ENCODE measurements at regions not wholly inside any gene's neighbourhood (a gene's known extent, or its start where the extent isn't known, plus 50 kb on each side); places are given as distances from the start of the nearest gene placed in this dataset.
A peak's percentile ranks its signal among the peaks of the same experiment; 100 is the strongest.
"Not testable (repeated sequence)": the region's sequence is repeated elsewhere in the genome, so short reads cannot be mapped to it uniquely, and the experiment has no call there.

DNA sequence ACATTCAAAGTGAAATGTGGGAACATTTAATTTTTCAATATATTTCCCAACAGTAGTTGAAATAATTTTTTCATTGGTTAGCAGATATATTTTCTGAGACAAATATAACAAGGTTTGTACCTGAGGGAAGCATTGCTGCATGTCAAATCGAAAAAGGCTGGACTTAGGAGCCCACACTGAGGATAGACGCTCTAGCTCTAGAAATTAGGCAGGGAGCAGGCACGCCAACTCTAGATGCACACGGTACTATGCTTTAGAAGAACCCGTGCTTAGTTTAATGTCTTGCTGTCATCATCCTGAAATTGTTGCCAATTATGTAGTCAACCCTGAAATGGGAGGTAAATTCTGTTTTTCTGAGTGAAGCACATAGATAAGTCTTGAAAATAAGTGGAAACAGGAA is 731.1 kb upstream of the ZNF804A start:
- WGBS = 76% methylated on average over 5 of the region's 5 CpGs
- ATAC-seq = no peak
- DNase-seq = no peak

DNA sequence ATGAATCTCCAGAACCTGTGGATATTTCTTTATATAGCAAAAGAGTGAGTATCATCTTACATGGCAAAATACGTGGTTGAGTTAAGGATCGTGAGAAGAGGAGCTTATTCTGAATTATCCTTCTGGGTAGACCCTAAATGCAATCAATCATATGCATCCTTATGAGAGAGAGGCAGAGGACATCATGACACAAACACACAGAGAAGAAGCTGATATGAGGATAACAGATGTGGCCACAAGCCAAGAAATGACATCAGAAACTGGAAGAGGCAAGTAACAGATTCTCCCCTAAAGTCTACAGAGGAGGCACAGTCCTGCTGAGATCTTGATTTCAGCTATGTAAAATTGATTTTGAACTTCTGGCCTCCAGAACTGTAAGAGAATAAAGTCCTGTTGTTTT is 730.2 kb upstream of the ZNF804A start:
- no peak overlapping the region for H3K4me3 ChIP-seq (ENCODE audit: low read length)
- H3K4me1 ChIP-seq (ENCODE audit: control insufficient read depth, insufficient read depth, low read length) = no peaks in the 10 kb centered on the region
- no peak for DNase-seq
- no peak overlapping the region for H3K27ac ChIP-seq (ENCODE audit: low read length)
- no peaks in the 10 kb centered on the region for H3K9me3 ChIP-seq (ENCODE audit: control insufficient read depth, low read length)
- 65% methylated on average over 2 of the region's 2 CpGs for WGBS
- H3K27me3 ChIP-seq (ENCODE audit: control insufficient read depth, insufficient read depth) = no peaks in the 10 kb centered on the region
- intact Hi-C loops (cut with DNase I) = no loop called here
- no peak for ATAC-seq

More for the DNA sequence above, 731.1 kb upstream of the ZNF804A start:
- H3K4me3 ChIP-seq (ENCODE audit: low read length) = no peak overlapping the region
- H3K27me3 ChIP-seq (ENCODE audit: control insufficient read depth, insufficient read depth) = no peaks in the 10 kb centered on the region
- no peaks in the 10 kb centered on the region for H3K4me1 ChIP-seq (ENCODE audit: control insufficient read depth, insufficient read depth, low read length)
- no peak overlapping the region for H3K27ac ChIP-seq (ENCODE audit: low read length)
- intact Hi-C loops (cut with DNase I) = no loop called here
- H3K9me3 ChIP-seq (ENCODE audit: control insufficient read depth, low read length) = no peaks in the 10 kb centered on the region

DNA sequence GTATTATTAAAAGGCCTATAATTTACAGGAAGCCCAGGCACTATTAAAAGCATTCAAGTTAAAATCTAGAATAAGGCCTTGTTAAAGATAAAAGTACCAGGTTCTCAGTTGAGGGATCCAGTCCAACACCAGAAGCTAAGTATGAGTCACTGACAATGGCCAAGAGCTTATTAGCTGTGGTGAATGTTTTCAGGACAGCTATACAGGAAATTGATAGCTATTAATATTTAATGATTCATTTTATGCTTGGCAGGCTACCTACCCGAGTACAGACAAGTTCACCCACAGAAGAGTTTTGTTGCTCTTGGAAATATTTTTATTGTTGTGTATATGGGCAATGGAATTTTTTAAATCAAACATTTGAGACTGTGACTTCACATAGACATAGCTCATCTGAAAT is 729.6 kb upstream of the ZNF804A start:
- H3K9me3 ChIP-seq (ENCODE audit: control insufficient read depth, low read length) = no peaks in the 10 kb centered on the region
- H3K27ac ChIP-seq (ENCODE audit: low read length) = no peak overlapping the region
- H3K27me3 ChIP-seq (ENCODE audit: control insufficient read depth, insufficient read depth) = no peaks in the 10 kb centered on the region
- H3K4me1 ChIP-seq (ENCODE audit: control insufficient read depth, insufficient read depth, low read length) = no peaks in the 10 kb centered on the region
- DNase-seq = no peak
- 50% methylated on average over 1 of the region's 1 CpG for WGBS
- no peak overlapping the region for H3K4me3 ChIP-seq (ENCODE audit: low read length)
- intact Hi-C loops (cut with DNase I) = no loop called here
- no peak for ATAC-seq

DNA sequence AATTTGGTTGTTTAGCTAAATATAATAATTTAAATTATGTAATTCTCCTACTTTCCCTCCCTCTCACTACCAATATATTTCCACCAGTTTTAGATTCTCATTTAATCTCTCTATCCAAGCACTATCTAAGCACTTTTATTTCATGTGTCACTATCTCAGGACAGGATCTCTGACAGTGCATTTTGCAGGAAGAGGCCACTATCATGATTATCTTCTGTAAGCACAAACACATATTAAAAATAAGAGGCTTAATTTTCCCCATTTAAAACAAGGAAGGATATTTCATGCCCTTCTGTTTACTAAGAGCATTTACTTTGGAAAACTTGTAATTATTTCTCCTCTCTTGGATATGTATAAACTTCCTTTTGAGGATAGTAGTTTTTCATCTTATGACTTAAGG is 726.2 kb upstream of the ZNF804A start:
- DNase-seq (no peak), ATAC-seq (no peak)
- Histone ChIP-seq H3K27ac (ENCODE audit: low read length) (no peak overlapping the region), H3K9me3 (ENCODE audit: control insufficient read depth, low read length) (no peaks in the 10 kb centered on the region), H3K27me3 (ENCODE audit: control insufficient read depth, insufficient read depth) (no peaks in the 10 kb centered on the region), H3K4me3 (ENCODE audit: low read length) (no peak overlapping the region), H3K4me1 (ENCODE audit: control insufficient read depth, insufficient read depth, low read length) (no peaks in the 10 kb centered on the region)
- intact Hi-C loops (cut with DNase I) = no loop called here

DNA sequence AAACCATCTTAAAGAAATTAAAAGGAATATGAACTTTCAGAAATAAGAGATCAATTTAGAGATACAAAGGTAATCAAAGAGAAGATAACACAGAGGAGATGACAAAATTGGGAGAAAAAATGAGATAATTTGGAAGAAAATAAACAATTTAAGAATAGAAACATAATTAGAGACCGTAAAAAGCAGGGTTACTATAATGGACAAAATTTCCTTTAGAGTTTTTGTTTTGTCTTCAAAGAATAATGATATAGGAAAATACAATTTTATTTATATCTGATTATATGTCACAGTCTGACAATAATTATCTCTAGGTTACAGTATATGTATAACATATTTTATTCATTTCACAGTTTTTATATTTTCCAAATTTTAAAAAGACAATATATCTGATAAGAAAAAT is 716.4 kb upstream of the ZNF804A start:
- H3K4me1 ChIP-seq (ENCODE audit: control insufficient read depth, insufficient read depth, low read length) = no peaks in the 10 kb centered on the region

DNA sequence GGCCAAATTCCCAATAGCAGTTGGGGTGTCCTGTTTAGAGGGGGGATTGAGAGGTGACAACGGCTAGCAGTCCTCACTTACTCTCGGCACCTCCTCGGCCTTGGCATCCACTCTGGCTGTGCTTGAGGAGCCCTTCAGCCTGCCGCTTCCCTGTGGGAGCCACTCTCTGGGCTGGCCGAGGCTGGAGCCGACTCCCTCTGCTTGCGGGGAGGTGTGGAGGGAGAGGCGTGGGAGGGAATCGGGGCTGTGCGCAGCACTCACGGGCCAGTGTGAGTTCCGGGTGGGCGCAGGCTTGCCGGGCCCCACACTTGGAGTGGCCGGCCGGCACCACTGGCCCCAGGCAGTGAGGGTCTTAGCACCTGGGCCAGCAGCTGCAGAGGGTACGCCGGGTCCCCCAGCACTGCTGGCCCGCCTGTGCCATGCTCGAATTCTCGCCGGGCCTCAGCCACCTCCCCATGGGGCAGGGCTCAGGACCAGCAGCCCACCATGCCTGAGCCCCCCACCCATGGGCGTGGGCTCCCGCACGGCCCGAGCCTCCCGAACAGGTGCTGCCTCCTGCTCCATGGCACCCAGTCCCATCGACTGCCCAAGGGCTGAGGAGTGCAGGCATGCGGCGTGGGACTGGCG is 705.9 kb upstream of the ZNF804A start:
- H3K9me3 ChIP-seq (ENCODE audit: control insufficient read depth, low read length) = no peaks in the 10 kb centered on the region
- no peak overlapping the region for H3K27ac ChIP-seq (ENCODE audit: low read length)
- ATAC-seq (peak in 1 of 2 donors; percentile 38), DNase-seq (peak in 2 of 3 donors; percentile 35 to 45)
- H3K4me3 ChIP-seq (ENCODE audit: low read length) = no peak overlapping the region
- WGBS = 94% methylated on average over 31 of the region's 31 CpGs
- H3K4me1 ChIP-seq (ENCODE audit: control insufficient read depth, insufficient read depth, low read length) = no peaks in the 10 kb centered on the region
- H3K27me3 ChIP-seq (ENCODE audit: control insufficient read depth, insufficient read depth) = no peaks in the 10 kb centered on the region
- intact Hi-C loops (cut with DNase I) = no loop called here

More for the DNA sequence above, 716.4 kb upstream of the ZNF804A start:
- intact Hi-C loops (cut with DNase I) = no loop called here
- DNase-seq (no peak), ATAC-seq (no peak)
- WGBS = 81% methylated on average over 1 of the region's 1 CpG
- Histone ChIP-seq H3K27ac (ENCODE audit: low read length) (no peak overlapping the region), H3K9me3 (ENCODE audit: control insufficient read depth, low read length) (no peaks in the 10 kb centered on the region), H3K27me3 (ENCODE audit: control insufficient read depth, insufficient read depth) (no peaks in the 10 kb centered on the region), H3K4me3 (ENCODE audit: low read length) (no peak overlapping the region)

DNA sequence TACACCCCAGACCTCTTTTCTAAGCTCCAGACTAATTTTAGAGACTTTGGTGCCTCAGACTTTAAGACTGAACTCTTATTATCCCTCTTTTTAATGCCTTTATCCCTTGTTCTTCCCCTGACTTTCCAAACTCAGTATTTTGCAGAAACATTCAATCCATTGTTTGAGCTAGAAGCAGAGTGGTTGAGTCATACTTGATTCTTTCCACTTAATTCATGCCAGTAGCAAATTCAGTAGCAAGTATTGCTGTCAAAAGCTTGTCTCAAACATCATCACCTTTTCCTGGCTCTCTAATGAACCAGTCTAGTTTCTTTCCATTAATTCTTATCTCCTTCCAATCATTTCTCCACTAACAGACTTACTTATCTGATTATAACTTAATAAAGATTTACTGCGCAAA is 699.7 kb upstream of the ZNF804A start:
- Histone ChIP-seq H3K4me3 (ENCODE audit: low read length) (no peak overlapping the region), H3K9me3 (ENCODE audit: control insufficient read depth, low read length) (no peaks in the 10 kb centered on the region), H3K4me1 (ENCODE audit: control insufficient read depth, insufficient read depth, low read length) (no peaks in the 10 kb centered on the region), H3K27ac (ENCODE audit: low read length) (no peak overlapping the region), H3K27me3 (ENCODE audit: control insufficient read depth, insufficient read depth) (no peaks in the 10 kb centered on the region)
- no peak for ATAC-seq
- WGBS = 85% methylated on average over 1 of the region's 1 CpG
- no peak for DNase-seq
- intact Hi-C loops (cut with DNase I) = no loop called here

DNA sequence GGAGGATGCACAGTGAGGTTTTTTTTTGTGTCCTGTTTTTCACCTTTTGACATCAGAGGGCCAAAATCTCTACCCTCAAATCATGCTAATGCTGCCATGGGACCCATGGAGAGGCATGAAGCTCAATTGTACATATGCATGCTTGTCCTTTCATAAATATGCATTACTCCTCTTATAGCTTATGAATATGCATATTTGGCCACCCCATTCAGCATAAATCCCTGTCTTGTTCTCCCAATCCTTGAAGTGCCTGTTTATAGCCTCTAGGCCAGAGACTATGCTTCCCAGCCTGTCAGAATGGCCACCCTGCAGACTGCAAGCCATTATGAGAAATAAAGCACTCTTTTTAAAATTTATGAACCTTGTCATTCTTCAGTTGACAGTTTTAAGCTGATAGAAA is 696.4 kb upstream of the ZNF804A start:
- H3K4me3 ChIP-seq (ENCODE audit: low read length) = no peak overlapping the region
- no peaks in the 10 kb centered on the region for H3K4me1 ChIP-seq (ENCODE audit: control insufficient read depth, insufficient read depth, low read length)
- ATAC-seq (no peak), DNase-seq (no peak)
- no peaks in the 10 kb centered on the region for H3K27me3 ChIP-seq (ENCODE audit: control insufficient read depth, insufficient read depth)
- no peak overlapping the region for H3K27ac ChIP-seq (ENCODE audit: low read length)
- intact Hi-C loops (cut with DNase I) = no loop called here
- no peaks in the 10 kb centered on the region for H3K9me3 ChIP-seq (ENCODE audit: control insufficient read depth, low read length)

DNA sequence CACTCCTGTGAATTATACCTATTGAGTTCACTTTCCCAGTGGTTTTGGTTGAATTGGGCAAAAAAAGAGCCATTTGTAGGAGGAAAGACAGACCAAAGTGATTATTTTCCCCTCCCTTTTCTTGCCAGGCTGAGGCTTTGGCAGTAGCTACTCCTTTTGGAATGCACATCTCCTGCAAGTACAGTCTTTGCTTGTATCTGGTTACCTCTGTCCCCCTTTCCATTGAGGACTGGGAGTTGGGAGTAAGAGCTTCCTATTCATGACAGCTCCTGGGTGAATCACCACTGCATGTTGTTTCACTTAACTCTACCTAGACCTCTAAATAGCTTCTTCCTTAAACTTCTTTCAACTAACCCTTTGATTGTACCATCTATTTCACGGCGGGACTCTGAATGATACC is 695.3 kb upstream of the ZNF804A start:
- H3K4me1 ChIP-seq (ENCODE audit: control insufficient read depth, insufficient read depth, low read length) = no peaks in the 10 kb centered on the region

DNA sequence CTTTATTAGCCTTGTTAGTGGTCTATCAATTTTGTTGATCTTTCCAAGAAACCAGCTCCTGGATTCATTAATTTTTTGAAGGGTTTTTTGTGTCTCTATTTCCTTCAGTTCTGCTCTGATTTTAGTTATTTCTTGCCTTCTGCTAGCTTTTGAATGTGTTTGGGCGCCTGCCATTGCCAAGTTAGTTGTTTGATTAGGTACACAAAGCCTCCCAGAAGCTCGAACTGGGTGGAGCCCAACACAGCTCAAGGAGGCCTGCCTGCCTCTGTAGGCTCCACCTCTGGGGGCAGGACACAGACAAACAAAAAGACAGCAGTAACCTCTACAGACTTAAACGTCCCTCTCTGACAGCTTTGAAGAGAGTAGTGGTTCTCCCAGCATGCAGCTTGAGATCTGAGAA is 682.3 kb upstream of the ZNF804A start:
- DNase-seq; ATAC-seq; intact Hi-C loops (cut with DNase I): not testable (repeated sequence)

More for the DNA sequence above, 695.3 kb upstream of the ZNF804A start:
- no peak overlapping the region for H3K27ac ChIP-seq (ENCODE audit: low read length)
- DNase-seq = no peak
- WGBS = 93% methylated on average over 2 of the region's 2 CpGs
- H3K9me3 ChIP-seq (ENCODE audit: control insufficient read depth, low read length) = no peaks in the 10 kb centered on the region
- H3K27me3 ChIP-seq (ENCODE audit: control insufficient read depth, insufficient read depth) = no peaks in the 10 kb centered on the region
- intact Hi-C loops (cut with DNase I) = no loop called here
- H3K4me3 ChIP-seq (ENCODE audit: low read length) = no peak overlapping the region
- no peak for ATAC-seq

DNA sequence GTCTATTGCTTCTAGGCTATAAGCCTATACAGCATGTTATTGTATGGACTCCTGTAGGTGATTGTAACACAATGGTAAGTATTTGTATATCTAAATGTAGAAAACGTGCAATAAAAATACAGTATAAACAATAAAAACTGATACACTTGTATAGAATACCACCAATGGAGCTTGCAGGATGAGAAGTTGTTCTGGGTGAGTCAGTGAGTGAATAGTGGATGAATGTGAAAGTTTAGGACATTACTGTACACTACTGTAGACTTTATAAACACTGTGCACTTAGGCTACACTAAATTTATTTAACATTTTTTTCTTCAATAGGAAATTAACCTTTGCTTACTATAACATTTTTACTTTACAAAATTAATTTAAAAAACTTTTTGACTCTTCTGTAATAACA is 679.2 kb upstream of the ZNF804A start:
- no peaks in the 10 kb centered on the region for H3K9me3 ChIP-seq (ENCODE audit: control insufficient read depth, low read length)
- ATAC-seq (no peak), DNase-seq (no peak)
- H3K27ac ChIP-seq (ENCODE audit: low read length) = no peak overlapping the region
- H3K4me3 ChIP-seq (ENCODE audit: low read length) = no peak overlapping the region
- WGBS = 51% methylated on average over 1 of the region's 1 CpG
- intact Hi-C loops (cut with DNase I) = no loop called here
- H3K27me3 ChIP-seq (ENCODE audit: control insufficient read depth, insufficient read depth) = no peaks in the 10 kb centered on the region
- H3K4me1 ChIP-seq (ENCODE audit: control insufficient read depth, insufficient read depth, low read length) = no peaks in the 10 kb centered on the region

More for the DNA sequence above, 682.3 kb upstream of the ZNF804A start:
- H3K27ac ChIP-seq (ENCODE audit: low read length); H3K4me3 ChIP-seq (ENCODE audit: low read length); H3K27me3 ChIP-seq (ENCODE audit: control insufficient read depth, insufficient read depth); H3K9me3 ChIP-seq (ENCODE audit: control insufficient read depth, low read length); H3K4me1 ChIP-seq (ENCODE audit: control insufficient read depth, insufficient read depth, low read length): not testable (repeated sequence)
- 67% methylated on average over 3 of the region's 3 CpGs for WGBS

DNA sequence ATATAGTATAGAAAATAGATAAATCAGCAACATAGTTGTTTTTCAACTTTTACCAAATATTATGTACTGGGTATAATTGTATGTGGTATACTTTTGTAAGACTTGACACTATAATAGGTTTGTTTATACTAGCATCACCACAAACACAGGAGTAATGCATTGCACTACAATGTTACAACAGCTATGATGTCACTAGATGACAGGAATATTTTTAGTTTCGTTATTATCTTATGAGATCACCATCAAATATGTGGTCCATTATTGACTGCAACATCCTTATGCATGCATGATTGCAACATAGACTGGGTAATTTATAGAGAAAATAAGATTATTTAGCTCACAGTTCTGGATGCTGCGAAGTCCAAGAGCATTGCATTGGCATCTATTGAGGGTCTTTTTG is 678.4 kb upstream of the ZNF804A start:
- intact Hi-C loops (cut with DNase I) = no loop called here
- ATAC-seq (no peak), DNase-seq (no peak)
- 79% methylated on average over 2 of the region's 2 CpGs for WGBS
- Histone ChIP-seq H3K27me3 (ENCODE audit: control insufficient read depth, insufficient read depth) (no peaks in the 10 kb centered on the region), H3K27ac (ENCODE audit: low read length) (no peak overlapping the region), H3K4me3 (ENCODE audit: low read length) (no peak overlapping the region), H3K4me1 (ENCODE audit: control insufficient read depth, insufficient read depth, low read length) (no peaks in the 10 kb centered on the region), H3K9me3 (ENCODE audit: control insufficient read depth, low read length) (no peaks in the 10 kb centered on the region)
